Stimulated activated CD4-positive, alpha-beta T cell treated with anti-CD3 and anti-CD28 coated beads, Interleukin-4, amount 100 ng/mL, for 4 hours (primary cell): ENCODE measurements at regions not wholly inside any gene's neighbourhood (a gene's known extent, or its start where the extent isn't known, plus 50 kb on each side); places are given as distances from the start of the nearest gene placed in this dataset.
"Not testable (repeated sequence)": the region's sequence is repeated elsewhere in the genome, so short reads cannot be mapped to it uniquely, and the experiment has no call there.

Experiments
- DNase-seq, 2 experiments: peaks; one replicate each; pipeline ENCODE4 v3.0.0-alpha.2; 2020

DNA sequence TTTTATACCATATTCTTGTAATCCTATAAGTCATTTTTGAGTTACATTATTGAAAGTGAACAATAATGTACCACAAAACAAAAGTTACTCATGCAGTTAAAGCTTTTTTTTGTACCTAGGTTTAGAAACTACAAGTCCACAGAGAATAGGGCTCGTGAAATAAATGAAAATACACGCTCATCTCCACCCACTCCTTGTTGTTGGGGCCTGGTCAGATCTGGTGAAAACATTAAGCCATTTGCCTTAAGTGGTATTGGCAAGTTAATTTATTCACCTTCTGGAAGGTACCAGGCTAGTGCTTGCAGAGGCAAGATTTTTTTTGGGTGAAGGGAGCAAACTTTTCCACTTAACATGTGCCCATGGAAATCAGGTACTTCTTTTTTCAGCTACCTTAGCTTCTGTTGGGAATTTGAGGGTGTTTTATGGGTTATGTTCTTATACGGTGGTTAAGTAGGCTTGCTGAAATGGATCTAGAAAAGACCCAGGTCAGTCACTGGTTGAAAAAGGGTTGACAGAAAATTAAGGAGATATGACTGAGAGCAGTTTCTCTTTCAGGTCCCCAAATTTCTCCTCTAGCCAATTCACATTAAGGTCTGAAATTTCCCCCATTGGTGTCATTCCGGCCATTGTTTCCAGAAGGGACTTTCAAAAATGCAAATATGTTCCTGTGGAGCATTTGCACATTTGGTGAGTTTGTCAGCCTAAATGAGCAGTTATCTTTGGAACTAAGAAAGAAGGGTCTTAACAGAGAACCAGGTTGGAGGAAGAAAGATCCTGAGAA is 143.3 kb downstream of the KCNRG start:
- DNase-seq = no peak

- no peak for DNase-seq
Observed at GRCh38 chr13:50159607-50160006, 144.4 kb downstream of the KCNRG start.

DNA sequence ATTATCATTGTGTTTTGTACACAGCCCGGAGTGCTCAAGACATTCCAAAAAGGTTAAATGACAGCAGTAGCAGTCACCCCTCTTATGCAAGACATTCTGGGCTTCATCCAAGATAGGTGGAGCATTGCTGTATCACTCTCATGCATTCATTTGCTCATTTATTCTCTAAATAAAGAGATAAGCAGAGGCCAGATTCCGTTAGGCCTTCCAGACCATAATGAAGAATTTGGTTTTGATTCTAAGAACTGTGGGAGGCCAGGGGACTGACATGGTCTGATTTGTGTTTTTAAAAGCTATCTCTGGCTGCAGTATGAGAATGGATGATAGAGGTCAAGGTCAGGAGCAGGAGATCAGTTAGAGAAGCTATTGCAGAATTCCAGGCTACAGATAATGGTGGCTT is 145.8 kb downstream of the KCNRG start:
- no peak for DNase-seq

DNA sequence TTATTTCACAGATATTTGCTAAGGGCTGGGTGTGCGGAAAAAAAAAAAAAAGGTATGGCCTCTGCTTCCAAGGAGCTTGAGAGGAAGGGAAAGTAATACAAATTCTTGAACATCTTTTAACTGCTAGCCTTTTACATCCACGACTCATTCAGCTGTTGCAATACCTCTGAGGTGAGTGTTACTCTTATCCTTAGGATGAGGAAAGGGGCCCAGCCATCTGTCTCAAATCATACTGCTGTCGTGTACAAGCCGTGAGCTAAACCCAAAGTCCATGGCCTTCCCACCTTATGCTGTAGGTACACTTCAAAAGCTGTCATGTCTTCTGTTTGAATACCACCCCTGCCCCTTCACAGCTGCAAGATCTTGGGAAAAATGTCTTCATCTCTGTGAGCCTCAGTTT is 146.8 kb downstream of the KCNRG start:
- DNase-seq = no peak

- no peak for DNase-seq
Observed at GRCh38 chr13:50162567-50162966, 147.3 kb downstream of the KCNRG start.

GRCh38 chr13:50167224-50167947 is 152.1 kb downstream of the KCNRG start:
- no peak for DNase-seq

- no peak for DNase-seq
Observed at GRCh38 chr13:50167967-50168366, 152.7 kb downstream of the KCNRG start.

DNA sequence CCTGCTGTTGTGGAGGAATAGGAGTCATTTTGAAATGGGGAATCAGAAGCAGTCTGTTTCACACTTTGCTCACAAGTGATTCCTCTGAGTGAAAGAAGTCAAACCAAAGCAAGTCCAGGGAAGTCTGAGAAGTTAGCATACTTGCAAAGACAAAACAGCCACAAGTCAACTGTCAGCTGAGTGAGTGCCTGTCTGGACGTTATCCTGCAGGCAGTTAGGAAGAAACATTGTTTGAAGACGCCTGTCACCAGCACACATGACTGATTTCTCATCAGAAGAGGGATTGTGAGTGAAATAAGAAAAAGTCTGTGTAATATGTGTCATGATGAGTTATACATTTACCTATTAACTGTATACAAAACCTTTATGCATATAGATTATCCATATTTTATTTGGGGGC is 153.5 kb downstream of the KCNRG start:
- DNase-seq = no peak

DNA sequence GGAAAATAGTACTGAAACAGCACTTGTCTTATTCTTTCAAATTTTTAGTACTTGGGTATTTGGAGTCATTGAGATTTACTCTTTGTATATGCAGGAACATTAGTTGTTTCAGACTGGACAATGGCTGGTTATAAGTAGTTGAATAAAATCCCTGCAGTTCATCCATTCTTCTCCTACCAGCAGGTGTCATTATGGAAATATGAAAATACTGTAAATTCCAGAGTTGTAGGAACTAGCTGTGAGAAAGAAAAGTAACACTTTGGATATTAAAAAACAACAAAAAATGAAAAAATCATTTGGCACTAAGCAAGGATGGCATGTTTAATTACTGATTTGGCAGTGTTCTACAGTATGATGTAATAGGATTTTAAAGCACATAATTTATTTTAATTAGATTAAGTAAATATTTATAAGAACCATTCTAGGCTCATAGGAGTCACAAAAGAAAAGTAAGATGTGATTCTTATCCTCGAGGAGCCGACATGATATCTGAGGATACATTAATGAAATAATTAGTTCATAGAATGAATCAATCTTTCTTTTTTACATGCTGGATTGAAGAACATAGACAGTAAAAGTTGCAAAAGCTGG is 155.3 kb downstream of the KCNRG start:
- no peak for DNase-seq

DNA sequence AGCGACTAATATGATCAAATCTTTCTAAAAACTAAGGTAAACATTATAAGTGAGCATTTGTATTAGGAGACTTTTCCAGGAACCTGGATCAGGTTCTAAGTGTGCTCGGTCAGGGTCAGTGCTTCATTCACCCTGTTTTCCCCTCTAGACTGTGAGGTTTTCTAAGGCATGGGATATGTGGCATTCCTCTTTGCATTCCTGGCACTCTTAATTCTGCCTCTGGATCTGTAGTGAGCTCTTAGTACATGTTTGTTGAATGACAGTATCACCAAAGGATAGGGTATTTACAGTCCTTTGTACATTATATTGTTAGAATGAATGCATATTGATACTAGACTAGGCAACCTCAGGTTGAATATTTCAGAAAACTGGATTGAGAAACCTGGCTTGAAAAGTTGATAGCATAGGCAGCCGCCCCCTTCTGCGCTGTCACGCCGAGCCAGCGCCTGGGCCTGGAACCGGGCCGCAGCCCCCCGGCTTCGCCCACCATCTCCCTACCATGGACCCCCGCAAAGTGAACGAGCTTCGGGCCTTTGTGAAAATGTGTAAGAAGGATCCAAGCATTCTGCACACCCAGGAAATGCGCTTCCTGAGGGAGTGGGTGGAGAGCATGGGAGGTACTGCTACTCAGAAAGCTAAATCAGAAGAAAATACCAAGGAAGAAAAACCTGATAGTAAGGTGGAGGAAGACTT is 156.5 kb downstream of the KCNRG start:
- DNase-seq = no peak

DNA sequence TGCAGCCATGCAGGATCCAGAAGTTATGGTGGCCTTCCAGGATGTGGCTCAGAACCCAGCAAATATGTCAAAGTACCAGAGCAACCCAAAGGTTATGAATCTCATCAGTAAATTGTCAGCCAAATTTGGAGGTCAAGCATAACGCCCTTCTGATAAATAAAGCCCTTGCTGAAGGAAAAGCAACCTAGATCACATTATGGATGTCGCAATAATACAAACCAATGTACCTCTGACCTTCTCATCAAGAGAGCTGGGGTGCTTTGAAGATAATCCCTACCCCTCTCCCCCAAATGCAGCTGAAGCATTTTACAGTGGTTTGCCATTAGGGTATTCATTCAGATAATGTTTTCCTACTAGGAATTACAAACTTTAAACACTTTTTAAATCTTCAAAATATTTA is 157.8 kb downstream of the KCNRG start:
- DNase-seq = not testable (repeated sequence)

DNA sequence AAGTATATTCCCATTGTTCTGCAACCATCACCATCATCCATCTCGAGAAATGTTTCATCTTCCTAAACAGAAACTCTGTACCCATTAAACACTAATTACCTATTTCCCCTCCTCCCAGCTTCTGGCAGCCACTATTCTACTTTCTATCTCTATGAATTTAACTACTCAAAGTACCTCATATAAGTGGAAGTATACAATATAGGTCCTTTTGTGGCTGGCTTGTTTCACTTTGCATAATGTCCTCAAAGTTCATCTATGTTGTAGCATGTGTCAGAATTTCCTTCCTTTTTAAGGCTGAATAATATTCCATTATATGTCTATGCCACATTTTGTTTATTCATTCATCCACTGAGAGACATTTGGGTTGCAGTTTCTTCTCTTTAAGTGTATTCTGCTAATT is 159.4 kb downstream of the KCNRG start:
- DNase-seq = no peak

- DNase-seq = no peak
Observed at GRCh38 chr13:50179977-50180376, 164.7 kb downstream of the KCNRG start.

DNA sequence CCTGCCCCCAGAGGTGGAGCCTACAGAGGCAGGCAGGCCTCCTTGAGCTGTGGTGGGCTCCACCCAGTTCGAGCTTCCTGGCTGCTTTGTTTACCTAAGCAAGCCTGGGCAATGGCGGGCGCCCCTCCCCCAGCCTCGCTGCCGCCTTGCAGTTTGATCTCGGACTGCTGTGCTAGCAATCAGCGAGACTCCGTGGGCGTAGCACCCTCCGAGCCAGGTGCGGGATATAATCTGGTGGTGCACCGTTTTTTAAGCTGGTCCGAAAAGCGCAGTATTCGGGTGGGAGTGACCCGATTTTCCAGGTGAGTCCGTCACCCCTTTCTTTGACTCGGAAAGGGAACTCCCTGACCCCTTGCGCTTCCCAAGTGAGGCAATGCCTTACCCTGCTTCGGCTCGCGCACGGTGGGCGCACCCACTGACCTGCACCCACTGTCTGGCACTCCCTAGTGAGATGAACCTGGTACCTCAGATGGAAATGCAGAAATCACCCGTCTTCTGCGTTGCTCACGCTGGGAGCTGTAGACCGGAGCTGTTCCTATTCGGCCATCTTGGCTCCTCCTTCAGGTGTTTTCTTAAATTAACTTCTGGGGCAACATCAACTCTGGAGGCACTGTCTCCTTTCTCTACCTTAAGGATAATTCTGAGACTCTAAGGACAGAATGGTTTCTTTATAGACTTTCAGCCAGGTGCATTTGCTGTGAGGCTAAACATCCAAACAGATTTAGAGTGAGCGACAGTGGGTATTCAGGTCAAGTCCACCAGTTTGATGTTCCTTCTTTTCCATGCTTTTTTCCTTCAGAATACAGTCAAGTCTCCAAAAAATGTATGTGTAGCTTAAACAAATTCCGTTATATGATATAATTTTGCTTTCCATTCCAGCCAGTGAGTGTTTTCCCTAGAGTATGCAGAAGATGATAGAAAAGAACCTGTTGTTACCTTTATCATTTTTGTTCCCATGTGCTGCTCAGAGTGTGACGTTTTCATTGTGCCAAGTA is 170.8 kb downstream of the KCNRG start:
- not testable (repeated sequence) for DNase-seq

DNA sequence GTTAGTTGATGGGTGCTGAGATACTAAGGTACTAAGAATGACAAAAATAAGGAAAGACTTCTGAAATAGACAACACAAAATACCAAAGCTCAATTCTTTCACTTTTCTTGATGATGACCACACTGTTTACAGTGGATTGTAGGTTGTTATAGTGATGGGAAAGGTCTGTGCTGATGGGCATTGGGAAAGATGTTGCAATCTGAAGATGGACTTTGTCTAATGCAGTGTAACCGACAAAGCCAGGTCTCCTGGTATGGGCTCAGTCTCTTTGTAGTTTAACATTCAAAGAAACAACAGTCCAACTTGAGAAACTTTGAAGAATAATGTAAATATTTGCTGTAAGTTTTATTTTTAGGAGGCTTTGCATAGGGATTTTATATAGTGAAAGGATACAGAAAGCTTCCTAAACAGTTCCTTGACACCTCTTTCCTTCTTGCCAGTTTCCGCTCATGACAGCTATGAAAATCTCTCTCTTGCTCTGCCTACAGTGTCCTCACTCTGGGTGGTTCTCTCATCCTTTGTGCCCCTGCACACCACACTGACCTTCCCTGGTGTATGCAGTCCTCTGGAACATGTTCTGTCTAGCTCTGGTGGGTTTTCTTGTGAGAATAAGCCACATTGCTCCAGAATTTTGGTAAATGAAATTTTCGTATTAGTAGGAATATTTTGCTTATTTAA is 172.2 kb downstream of the KCNRG start:
- DNase-seq = no peak

DNA sequence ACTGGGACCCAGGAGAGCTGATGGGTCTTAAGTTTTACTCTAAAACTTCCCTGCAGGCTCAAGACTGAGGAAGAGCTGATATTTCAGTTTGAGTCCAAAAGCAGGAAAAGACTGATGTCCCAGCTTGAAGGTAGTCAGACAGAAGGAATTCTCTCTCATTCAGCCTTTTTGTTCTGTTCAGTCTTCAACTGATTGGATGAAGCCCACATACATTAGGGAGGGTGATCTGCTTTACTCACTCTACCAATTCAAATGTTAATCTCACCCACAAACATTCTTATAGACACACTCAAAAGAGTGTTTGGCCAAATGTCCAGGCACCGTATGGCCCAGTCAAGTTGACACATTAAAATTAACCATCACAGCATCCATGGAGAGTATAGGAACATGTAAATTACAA is 173.5 kb downstream of the KCNRG start:
- no peak for DNase-seq

- no peak for DNase-seq
Observed at GRCh38 chr13:50189450-50189849, 174.2 kb downstream of the KCNRG start.

DNA sequence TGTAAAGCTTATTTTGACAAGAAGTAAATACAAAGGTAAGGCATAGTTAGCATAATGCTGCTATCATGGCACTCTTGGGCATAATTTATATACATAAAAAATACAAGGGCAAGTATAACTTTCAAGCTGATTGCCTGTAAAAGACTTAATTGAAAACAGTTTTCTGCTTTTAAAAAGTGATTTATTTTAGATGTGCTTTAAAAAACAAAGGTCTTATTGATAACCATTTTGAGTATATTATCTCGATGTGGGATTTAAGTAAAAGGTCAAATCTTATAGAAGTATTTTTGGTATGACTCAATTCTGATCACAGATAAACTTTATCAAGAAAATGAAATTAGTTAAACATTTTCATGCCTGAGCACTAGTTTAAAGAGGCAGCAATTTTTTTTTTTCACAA is 175.8 kb downstream of the KCNRG start:
- DNase-seq = no peak

GRCh38 chr13:50192272-50192813 is 177.1 kb downstream of the KCNRG start:
- DNase-seq = no peak

DNA sequence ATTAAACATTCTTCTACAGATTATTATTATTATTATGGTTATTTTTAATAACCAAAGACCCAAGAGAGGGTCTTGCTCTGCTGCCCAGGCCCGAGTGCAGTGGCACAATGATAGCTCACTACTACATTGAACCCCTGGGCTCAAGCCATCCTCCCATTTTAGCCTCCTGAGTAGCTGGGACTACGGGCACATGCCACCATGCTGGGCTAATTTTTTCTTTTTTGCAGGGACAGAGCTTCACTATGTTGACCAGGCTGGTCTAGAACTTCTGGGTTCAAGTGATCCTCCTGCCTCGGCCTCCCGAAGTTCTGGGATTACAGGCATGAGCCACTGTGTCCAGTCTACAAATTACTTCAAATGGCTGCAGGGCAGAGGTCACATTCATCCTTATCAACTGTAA is 179.8 kb downstream of the KCNRG start:
- DNase-seq = no peak

GRCh38 chr13:50196118-50196517 is 180.9 kb downstream of the KCNRG start:
- DNase-seq = no peak
